Liver (tissue), 7 donors: ENCODE measurements at regions not wholly inside any gene's neighbourhood (a gene's known extent, or its start where the extent isn't known, plus 50 kb on each side); places are given as distances from the start of the nearest gene placed in this dataset.
"Not testable (repeated sequence)": the region's sequence is repeated elsewhere in the genome, so short reads cannot be mapped to it uniquely, and the experiment has no call there.

ENCODE experiments used
- DNase-seq: peaks from one replicate; pipeline ENCODE4 v3.0.0-alpha.2; 2017; ENCODE audit warnings: low spot score
- H3K27ac ChIP-seq, 2 donors: one replicate each; pipeline ENCODE4 v1.7.0; 2013; ENCODE audit warnings: inconsistent platforms in 2 of 2, low read length in 2 of 2, control low read depth in 1 of 2, low read depth in 1 of 2, mild to moderate bottlenecking in 1 of 2
- H3K27me3 ChIP-seq, 4 donors: one replicate each; pipeline versions ENCODE4 v1.6.1 to v1.7.0; 2013; ENCODE audit warnings: low read length in 3 of 4, inconsistent platforms in 1 of 4, mild to moderate bottlenecking in 1 of 4, moderate library complexity in 1 of 4; ENCODE audit not compliant: control insufficient read depth in 4 of 4, insufficient read depth in 4 of 4
- H3K36me3 ChIP-seq, 4 donors: one replicate each; pipeline versions ENCODE4 v1.6.1 to v1.7.0; 2013; ENCODE audit warnings: low read length in 3 of 4, mild to moderate bottlenecking in 3 of 4, low read depth in 1 of 4, moderate library complexity in 1 of 4; ENCODE audit not compliant: control insufficient read depth in 4 of 4, insufficient read depth in 3 of 4
- H3K4me1 ChIP-seq, 4 donors: one replicate each; pipeline versions ENCODE4 v1.6.1 to v1.7.0; 2013; ENCODE audit warnings: low read length in 3 of 4, mild to moderate bottlenecking in 3 of 4, moderate library complexity in 1 of 4; ENCODE audit not compliant: control insufficient read depth in 4 of 4, insufficient read depth in 4 of 4
- H3K4me3 ChIP-seq, 3 donors: one replicate each; pipeline versions ENCODE4 v1.6.1 to v1.7.0; 2013; ENCODE audit warnings: low read length in 3 of 3, control low read depth in 1 of 3, low read depth in 1 of 3, mild to moderate bottlenecking in 1 of 3
- H3K9ac ChIP-seq, 2 donors: one replicate each; pipeline ENCODE4 v1.7.0; 2013; ENCODE audit warnings: low read length in 2 of 2, mild to moderate bottlenecking in 2 of 2, moderate library complexity in 2 of 2, control low read depth in 1 of 2, low read depth in 1 of 2
- H3K9me3 ChIP-seq, 4 donors: one replicate each; pipeline versions ENCODE4 v1.6.1 to v1.7.0; 2013; ENCODE audit warnings: low read length in 3 of 4; ENCODE audit not compliant: control insufficient read depth in 4 of 4
- EGR1 ChIP-seq, 2 donors: IDR thresholded peaks; 2 replicates each; pipeline ENCODE4 v1.6.1; 2016 to 2018; ENCODE audit warnings: antibody characterized with exemption in 2 of 2, low read depth in 2 of 2
- FOXA1 ChIP-seq: IDR thresholded peaks from 2 replicates; pipeline ENCODE4 v1.6.1; 2016; ENCODE audit warnings: antibody characterized with exemption
- FOXA2 ChIP-seq: IDR thresholded peaks from 2 replicates; pipeline ENCODE4 v1.6.1; 2016; ENCODE audit warnings: antibody characterized with exemption
- GABPA ChIP-seq, 2 donors: IDR thresholded peaks in 1 of 2; conservative IDR thresholded peaks in 1 of 2; 2 replicates each; pipeline ENCODE4 v1.6.1; 2016; ENCODE audit warnings: antibody characterized with exemption in 2 of 2, mild to moderate bottlenecking in 1 of 2, moderate library complexity in 1 of 2
- HNF4A ChIP-seq, 2 donors: conservative IDR thresholded peaks; 2 replicates each; pipeline ENCODE4 v1.6.1; 2016; ENCODE audit warnings: antibody characterized with exemption in 2 of 2, mild to moderate bottlenecking in 2 of 2
- HNF4G ChIP-seq: IDR thresholded peaks from 2 replicates; pipeline ENCODE4 v1.6.1; 2016; ENCODE audit warnings: antibody characterized with exemption
- JUND ChIP-seq, 2 donors: IDR thresholded peaks; 2 replicates each; pipeline ENCODE4 v1.6.1; 2016; ENCODE audit warnings: antibody characterized with exemption in 2 of 2
- NR2F2 ChIP-seq: IDR thresholded peaks from 2 replicates; pipeline ENCODE4 v1.6.1; 2016; ENCODE audit warnings: antibody characterized with exemption
- SP1 ChIP-seq: IDR thresholded peaks from 2 replicates; pipeline ENCODE4 v1.6.1; 2018; ENCODE audit warnings: antibody characterized with exemption, mild to moderate bottlenecking
- TAF1 ChIP-seq: conservative IDR thresholded peaks from 2 replicates; pipeline ENCODE4 v1.6.1; 2016; ENCODE audit warnings: antibody characterized with exemption, mild to moderate bottlenecking
- WGBS: extraction: QIAGEN DNeasy Blood & Tissue Kit; methylation state at CpG from one replicate; pipeline ENCODE4 v1.1.7; 2013; 5-methylcytosine and 5-hydroxymethylcytosine counted together
- TF ChIP-seq, protein P1 (sequence below): IDR thresholded peaks from 2 replicates; pipeline ENCODE4 v1.6.1; 2016; ENCODE audit warnings: antibody characterized with exemption
- TF ChIP-seq, protein P2 (sequence below): IDR thresholded peaks from 2 replicates; pipeline ENCODE4 v1.6.1; 2016; ENCODE audit warnings: antibody characterized with exemption
- TF ChIP-seq, protein P3 (sequence below): IDR thresholded peaks from 2 replicates; pipeline ENCODE4 v1.6.1; 2016; ENCODE audit warnings: antibody characterized with exemption, mild to moderate bottlenecking
- TF ChIP-seq, protein P4 (sequence below): IDR thresholded peaks from 2 replicates; pipeline ENCODE4 v1.6.1; 2016; ENCODE audit warnings: antibody characterized with exemption
- donor health status: healthy.
- donor health status: healthy.
- donor health status: healthy.
- donor health status: healthy.

DNA sequence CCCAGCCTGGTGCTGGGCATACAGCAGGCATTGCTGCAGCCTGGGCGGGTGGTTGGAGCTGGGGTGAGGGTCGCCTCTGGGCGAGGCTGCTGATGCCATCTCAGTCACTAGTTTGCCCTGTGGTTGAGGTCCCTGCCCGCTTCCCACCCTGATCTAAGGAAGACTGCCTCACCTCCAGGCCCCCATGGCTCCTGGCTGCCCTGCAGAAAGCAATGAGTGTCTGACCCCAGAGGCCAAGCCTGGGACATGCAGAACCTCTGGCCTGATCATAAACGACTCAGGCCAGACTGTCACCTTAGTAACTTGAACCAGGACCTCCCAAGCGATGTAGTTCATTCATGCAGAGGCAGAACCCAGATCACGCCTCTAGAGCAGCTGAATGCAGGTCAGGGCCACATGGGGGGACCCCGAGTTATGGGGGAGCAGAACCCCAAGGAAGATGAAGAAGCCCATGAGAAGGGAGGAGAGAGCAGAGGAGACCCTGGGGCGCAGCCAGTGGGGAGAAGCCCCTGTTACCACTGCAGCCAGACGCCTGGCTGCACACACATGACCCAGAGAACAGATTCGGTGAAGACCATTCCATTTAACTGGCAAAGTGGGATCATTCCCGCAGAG is 213.9 kb downstream of the TBC1D2B start:
- H3K4me1 ChIP-seq = no peaks in the 10 kb centered on the region
- WGBS = 80% methylated on average over 12 of the region's 12 CpGs
- DNase-seq = no peak
- no peak overlapping the region for H3K27ac ChIP-seq
- H3K9ac ChIP-seq = no peak overlapping the region
- no peaks in the 10 kb centered on the region for H3K36me3 ChIP-seq
- no peaks in the 10 kb centered on the region for H3K27me3 ChIP-seq
- TF ChIP-seq TAF1 (no peak), HNF4G (no peak), EGR1 (IDR thresholded peaks at IDR 0.05; ENCODE audit: low read depth in 2 of 2) (no peak), FOXA2 (no peak), NR2F2 (no peak), FOXA1 (no peak)
- TF ChIP-seq, protein P1, sequence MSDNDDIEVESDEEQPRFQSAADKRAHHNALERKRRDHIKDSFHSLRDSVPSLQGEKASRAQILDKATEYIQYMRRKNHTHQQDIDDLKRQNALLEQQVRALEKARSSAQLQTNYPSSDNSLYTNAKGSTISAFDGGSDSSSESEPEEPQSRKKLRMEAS = no peak
- TF ChIP-seq, protein P2, sequence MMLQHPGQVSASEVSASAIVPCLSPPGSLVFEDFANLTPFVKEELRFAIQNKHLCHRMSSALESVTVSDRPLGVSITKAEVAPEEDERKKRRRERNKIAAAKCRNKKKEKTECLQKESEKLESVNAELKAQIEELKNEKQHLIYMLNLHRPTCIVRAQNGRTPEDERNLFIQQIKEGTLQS = no peak
- H3K9me3 ChIP-seq = no peaks in the 10 kb centered on the region
- no peak overlapping the region for H3K4me3 ChIP-seq

DNA sequence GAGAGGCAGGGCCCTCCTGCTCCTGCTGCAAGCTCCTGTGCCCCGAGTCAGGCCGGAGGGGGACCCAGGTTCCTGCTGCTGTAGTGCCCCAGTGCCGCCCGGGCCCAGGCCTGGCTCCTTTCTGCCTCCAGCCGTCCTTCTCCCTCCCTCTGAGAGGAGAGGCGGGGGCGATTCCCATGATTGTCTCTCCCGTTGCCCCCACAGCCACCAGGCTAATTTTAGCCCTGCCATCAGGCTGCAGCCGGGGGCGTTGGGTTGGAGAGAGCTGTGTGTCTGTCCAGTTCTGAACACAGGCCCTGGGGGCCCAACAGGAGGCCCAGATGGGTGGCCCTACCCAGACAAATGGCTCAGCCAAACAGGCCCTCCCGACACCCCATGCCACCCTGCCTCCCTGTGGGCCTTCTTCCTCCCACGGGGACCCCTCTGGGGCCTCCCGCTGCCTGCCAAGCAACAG is 214.8 kb downstream of the TBC1D2B start:
- Histone ChIP-seq H3K4me3 (no peak overlapping the region), H3K27ac (no peak overlapping the region), H3K9ac (no peak overlapping the region), H3K27me3 (no peaks in the 10 kb centered on the region), H3K36me3 (no peaks in the 10 kb centered on the region), H3K4me1 (no peaks in the 10 kb centered on the region), H3K9me3 (no peaks in the 10 kb centered on the region)
- no peak for DNase-seq
- WGBS = 82% methylated on average over 13 of the region's 13 CpGs
- TF ChIP-seq, protein P3, sequence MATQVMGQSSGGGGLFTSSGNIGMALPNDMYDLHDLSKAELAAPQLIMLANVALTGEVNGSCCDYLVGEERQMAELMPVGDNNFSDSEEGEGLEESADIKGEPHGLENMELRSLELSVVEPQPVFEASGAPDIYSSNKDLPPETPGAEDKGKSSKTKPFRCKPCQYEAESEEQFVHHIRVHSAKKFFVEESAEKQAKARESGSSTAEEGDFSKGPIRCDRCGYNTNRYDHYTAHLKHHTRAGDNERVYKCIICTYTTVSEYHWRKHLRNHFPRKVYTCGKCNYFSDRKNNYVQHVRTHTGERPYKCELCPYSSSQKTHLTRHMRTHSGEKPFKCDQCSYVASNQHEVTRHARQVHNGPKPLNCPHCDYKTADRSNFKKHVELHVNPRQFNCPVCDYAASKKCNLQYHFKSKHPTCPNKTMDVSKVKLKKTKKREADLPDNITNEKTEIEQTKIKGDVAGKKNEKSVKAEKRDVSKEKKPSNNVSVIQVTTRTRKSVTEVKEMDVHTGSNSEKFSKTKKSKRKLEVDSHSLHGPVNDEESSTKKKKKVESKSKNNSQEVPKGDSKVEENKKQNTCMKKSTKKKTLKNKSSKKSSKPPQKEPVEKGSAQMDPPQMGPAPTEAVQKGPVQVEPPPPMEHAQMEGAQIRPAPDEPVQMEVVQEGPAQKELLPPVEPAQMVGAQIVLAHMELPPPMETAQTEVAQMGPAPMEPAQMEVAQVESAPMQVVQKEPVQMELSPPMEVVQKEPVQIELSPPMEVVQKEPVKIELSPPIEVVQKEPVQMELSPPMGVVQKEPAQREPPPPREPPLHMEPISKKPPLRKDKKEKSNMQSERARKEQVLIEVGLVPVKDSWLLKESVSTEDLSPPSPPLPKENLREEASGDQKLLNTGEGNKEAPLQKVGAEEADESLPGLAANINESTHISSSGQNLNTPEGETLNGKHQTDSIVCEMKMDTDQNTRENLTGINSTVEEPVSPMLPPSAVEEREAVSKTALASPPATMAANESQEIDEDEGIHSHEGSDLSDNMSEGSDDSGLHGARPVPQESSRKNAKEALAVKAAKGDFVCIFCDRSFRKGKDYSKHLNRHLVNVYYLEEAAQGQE = no peak
- no peak for TF ChIP-seq FOXA1
- no peak for TF ChIP-seq NR2F2
- TF ChIP-seq, protein P2 = no peak
- no peak for TF ChIP-seq TAF1
- TF ChIP-seq, protein P4, sequence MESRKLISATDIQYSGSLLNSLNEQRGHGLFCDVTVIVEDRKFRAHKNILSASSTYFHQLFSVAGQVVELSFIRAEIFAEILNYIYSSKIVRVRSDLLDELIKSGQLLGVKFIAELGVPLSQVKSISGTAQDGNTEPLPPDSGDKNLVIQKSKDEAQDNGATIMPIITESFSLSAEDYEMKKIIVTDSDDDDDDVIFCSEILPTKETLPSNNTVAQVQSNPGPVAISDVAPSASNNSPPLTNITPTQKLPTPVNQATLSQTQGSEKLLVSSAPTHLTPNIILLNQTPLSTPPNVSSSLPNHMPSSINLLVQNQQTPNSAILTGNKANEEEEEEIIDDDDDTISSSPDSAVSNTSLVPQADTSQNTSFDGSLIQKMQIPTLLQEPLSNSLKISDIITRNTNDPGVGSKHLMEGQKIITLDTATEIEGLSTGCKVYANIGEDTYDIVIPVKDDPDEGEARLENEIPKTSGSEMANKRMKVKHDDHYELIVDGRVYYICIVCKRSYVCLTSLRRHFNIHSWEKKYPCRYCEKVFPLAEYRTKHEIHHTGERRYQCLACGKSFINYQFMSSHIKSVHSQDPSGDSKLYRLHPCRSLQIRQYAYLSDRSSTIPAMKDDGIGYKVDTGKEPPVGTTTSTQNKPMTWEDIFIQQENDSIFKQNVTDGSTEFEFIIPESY = no peak
- TF ChIP-seq, protein P1 = no peak
- no peak for TF ChIP-seq SP1
- TF ChIP-seq FOXA2 = no peak
- no peak for TF ChIP-seq HNF4A (conservative IDR thresholded peaks at IDR 0.05)
- no peak for TF ChIP-seq JUND (IDR thresholded peaks at IDR 0.05)
- TF ChIP-seq EGR1 (IDR thresholded peaks at IDR 0.05; ENCODE audit: low read depth in 2 of 2) = no peak
- no peak for TF ChIP-seq HNF4G
- TF ChIP-seq GABPA (IDR thresholded peaks at IDR 0.05 in 1 of 2, conservative IDR thresholded peaks at IDR 0.05 in 1 of 2) = no peak

DNA sequence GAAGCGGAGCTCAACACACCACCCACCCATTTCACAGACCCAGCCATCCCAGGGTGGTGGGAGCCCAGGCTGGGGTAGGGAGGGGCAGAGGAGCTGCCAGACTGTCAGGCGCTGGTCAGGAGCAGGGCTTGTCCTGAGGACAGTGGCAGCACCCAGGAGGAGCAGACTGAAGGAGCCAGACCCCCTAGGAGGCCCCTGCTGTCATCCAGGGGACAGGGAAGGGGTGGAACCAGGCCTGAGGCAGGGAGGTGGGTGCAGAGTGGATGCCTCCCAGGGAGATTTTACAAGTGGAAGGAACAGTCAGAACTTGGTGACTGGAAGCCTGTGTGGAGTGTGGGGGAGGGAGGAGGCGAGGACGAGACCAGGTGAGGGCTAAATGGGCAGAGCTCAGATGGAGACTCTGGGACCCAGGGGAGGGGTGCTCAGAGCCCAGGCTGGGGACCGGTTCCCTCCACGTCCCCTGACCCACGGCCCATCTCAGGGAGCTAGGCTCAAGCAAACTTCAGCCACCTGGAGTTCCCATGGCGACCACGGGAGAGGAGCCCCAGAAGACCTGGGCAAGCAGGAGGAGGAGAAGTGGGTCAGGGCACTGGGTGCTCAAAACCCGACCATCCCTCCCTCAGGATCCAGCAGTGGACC is 215.4 kb downstream of the TBC1D2B start:
- H3K4me3 ChIP-seq, H3K27me3 ChIP-seq, H3K9me3 ChIP-seq, DNase-seq, H3K4me1 ChIP-seq, H3K36me3 ChIP-seq, H3K27ac ChIP-seq, H3K9ac ChIP-seq: not testable (repeated sequence)
- 85% methylated on average over 10 of the region's 10 CpGs for WGBS
